ENCODE measurements at regions not wholly inside any gene's neighbourhood (a gene's known extent, or its start where the extent isn't known, plus 50 kb on each side); places are given as distances from the start of the nearest gene placed in this dataset.

DNA sequence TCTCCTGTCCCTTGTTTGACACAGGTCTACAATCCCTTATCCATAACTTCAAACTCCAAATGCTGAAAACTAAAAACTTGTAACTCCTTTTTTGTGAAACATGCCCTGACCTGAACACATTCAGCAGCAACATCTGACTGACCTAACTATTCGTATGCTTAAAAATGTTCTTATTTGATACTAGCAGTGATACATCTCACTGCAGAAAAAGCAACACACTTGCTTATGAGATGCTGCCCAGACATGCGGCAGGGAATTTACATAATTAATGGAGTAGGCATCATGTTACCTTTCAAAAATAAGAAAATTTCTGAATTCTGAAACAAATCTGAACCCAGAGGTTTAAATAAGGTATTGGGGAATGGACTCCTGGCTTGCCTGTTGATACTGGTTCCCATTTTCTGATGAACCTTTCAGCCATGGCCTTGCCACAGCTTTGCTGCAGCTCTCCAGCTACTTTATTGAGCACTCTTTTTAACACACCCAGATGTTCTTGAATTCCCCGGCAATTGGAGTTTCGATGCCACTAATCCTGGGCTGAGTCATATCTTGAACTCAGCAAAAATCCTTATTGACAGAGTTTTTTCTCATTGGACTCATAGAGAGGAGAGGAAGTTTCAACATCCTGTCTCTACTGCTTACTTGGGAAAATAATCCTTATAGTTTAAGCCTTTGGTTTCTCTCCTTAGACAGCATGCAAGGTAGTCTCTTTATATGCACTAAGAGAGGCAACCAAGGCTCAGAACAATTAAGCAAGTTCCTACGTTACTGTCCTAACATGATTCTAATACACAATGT, 296.6 kb upstream of the LMCD1 start:
- ChIA-PET CTCF (ENCODE audit: unreplicated experiment) (no interaction called here), POLR2A (no interaction called here)
- Histone ChIP-seq H2AFZ (ENCODE audit: low read length) (no peak overlapping the region), H3K79me2 (ENCODE audit: insufficient read depth, low read depth, low read length) (no peaks in the 10 kb centered on the region), H3K4me1 (ENCODE audit: insufficient read depth, low read length, poor library complexity, severe bottlenecking) (no peaks in the 10 kb centered on the region), H3K9me2 (ENCODE audit: insufficient read depth, low read length) (no peaks in the 10 kb centered on the region), H3K4me2 (ENCODE audit: low read length) (no peak overlapping the region), H3K9me3 (ENCODE audit: low read length) (no peaks in the 10 kb centered on the region), H3K4me3 (ENCODE audit: low read depth, low read length, poor library complexity, severe bottlenecking) (no peak overlapping the region), H3K36me3 (ENCODE audit: insufficient read depth, low read length) (no peaks in the 10 kb centered on the region), H4K20me1 (ENCODE audit: insufficient read depth, low read length) (no peaks in the 10 kb centered on the region), H3K27ac (ENCODE audit: low read depth, low read length, poor library complexity, severe bottlenecking) (no peak overlapping the region)
- no TSS peak for BruUV-seq (replicated peaks)
- DNase-seq (ENCODE audit: low spot score), result no peak
- intact Hi-C loops (cut with micrococcal nuclease; ENCODE audit: unreplicated experiment), result no loop called here
- no peak for TF ChIP-seq EZH2phosphoT487 (IDR thresholded peaks at IDR 0.05; ENCODE audit: borderline replicate concordance, low read depth, low read length)
- TF ChIP-seq, protein P1, sequence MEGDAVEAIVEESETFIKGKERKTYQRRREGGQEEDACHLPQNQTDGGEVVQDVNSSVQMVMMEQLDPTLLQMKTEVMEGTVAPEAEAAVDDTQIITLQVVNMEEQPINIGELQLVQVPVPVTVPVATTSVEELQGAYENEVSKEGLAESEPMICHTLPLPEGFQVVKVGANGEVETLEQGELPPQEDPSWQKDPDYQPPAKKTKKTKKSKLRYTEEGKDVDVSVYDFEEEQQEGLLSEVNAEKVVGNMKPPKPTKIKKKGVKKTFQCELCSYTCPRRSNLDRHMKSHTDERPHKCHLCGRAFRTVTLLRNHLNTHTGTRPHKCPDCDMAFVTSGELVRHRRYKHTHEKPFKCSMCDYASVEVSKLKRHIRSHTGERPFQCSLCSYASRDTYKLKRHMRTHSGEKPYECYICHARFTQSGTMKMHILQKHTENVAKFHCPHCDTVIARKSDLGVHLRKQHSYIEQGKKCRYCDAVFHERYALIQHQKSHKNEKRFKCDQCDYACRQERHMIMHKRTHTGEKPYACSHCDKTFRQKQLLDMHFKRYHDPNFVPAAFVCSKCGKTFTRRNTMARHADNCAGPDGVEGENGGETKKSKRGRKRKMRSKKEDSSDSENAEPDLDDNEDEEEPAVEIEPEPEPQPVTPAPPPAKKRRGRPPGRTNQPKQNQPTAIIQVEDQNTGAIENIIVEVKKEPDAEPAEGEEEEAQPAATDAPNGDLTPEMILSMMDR (conservative IDR thresholded peaks at IDR 0.05; ENCODE audit: low read length), result no peak

DNA sequence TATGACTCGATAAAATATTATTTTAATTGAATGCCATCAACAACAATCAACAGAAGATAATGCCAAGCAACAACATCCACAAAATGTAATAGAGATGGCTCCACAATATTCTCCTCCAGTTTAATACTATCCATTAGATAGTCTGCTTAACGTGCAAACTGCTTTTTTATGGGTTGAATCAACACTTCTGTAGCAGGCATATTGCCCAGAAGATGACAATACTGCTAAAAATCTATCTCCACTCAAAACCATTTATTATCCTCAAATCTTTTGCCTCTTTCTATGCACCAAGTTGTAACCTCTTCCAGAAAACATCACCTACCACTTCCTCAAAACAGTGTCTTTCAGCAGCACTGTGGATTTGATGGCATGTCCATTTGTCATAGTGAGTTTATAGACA, 295.7 kb upstream of the LMCD1 start:
- H2AFZ ChIP-seq (ENCODE audit: low read length), result no peak overlapping the region
- no peak overlapping the region for H3K4me3 ChIP-seq (ENCODE audit: low read depth, low read length, poor library complexity, severe bottlenecking)
- H3K9me2 ChIP-seq (ENCODE audit: insufficient read depth, low read length), result no peaks in the 10 kb centered on the region
- no TSS peak for BruUV-seq (replicated peaks)
- no peak overlapping the region for H3K4me2 ChIP-seq (ENCODE audit: low read length)
- intact Hi-C loops (cut with micrococcal nuclease; ENCODE audit: unreplicated experiment), result no loop called here
- ChIA-PET POLR2A (no interaction called here), CTCF (ENCODE audit: unreplicated experiment) (no interaction called here)
- no peaks in the 10 kb centered on the region for H3K36me3 ChIP-seq (ENCODE audit: insufficient read depth, low read length)
- H3K9me3 ChIP-seq (ENCODE audit: low read length), result no peaks in the 10 kb centered on the region
- no peaks in the 10 kb centered on the region for H4K20me1 ChIP-seq (ENCODE audit: insufficient read depth, low read length)
- TF ChIP-seq, protein P1 (conservative IDR thresholded peaks at IDR 0.05; ENCODE audit: low read length), result no peak
- TF ChIP-seq EZH2phosphoT487 (IDR thresholded peaks at IDR 0.05; ENCODE audit: borderline replicate concordance, low read depth, low read length), result no peak
- H3K27ac ChIP-seq (ENCODE audit: low read depth, low read length, poor library complexity, severe bottlenecking), result no peak overlapping the region
- no peaks in the 10 kb centered on the region for H3K4me1 ChIP-seq (ENCODE audit: insufficient read depth, low read length, poor library complexity, severe bottlenecking)
- no peaks in the 10 kb centered on the region for H3K79me2 ChIP-seq (ENCODE audit: insufficient read depth, low read depth, low read length)
- DNase-seq (ENCODE audit: low spot score), result no peak

DNA sequence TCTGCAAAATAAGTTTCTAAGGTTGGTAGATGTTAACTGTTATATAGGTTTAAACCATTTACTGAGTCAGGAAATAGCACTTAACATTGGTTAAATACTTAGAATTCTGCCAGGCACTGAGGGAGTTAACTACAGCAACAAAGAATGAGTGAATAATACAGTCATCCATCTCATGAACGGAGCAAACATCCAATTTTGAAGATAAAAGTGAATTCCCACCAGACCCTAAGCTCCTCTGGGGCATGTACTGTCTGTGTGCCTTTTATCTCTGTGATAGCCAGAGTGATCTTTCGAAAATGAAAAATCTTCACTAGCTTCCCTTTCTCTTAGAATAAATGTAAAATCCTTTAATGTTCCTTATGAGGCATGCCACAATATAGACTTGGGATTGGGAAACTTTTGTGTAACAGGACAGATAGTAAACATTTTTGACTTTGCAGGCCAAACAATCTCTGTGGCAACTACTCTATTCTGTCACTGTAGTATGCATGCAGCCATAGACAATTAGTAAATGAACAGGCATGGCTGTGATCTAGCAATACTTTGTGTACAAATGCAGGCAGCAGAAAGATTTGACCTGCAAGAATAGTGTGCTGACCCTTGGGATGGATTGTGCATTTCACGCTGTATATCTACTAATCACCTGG, 294.5 kb upstream of the LMCD1 start:
- CTCF ChIA-PET (ENCODE audit: unreplicated experiment), result no interaction called here
- intact Hi-C loops (cut with micrococcal nuclease; ENCODE audit: unreplicated experiment), result no loop called here
- POLR2A ChIA-PET, result interaction anchor here (0.6 kb wide), 1 partner anchor 14 kb away, joined by 3 read pairs; no protein-coding TSS in a partner anchor

More for the DNA sequence above, 294.5 kb upstream of the LMCD1 start:
- no peaks in the 10 kb centered on the region for H3K79me2 ChIP-seq (ENCODE audit: insufficient read depth, low read depth, low read length)
- no peaks in the 10 kb centered on the region for H3K4me1 ChIP-seq (ENCODE audit: insufficient read depth, low read length, poor library complexity, severe bottlenecking)
- H3K9me2 ChIP-seq (ENCODE audit: insufficient read depth, low read length), result no peaks in the 10 kb centered on the region
- no peaks in the 10 kb centered on the region for H3K36me3 ChIP-seq (ENCODE audit: insufficient read depth, low read length)
- no peak overlapping the region for H3K4me3 ChIP-seq (ENCODE audit: low read depth, low read length, poor library complexity, severe bottlenecking)
- no peak overlapping the region for H3K4me2 ChIP-seq (ENCODE audit: low read length)
- no TSS peak for BruUV-seq (replicated peaks)
- no peak overlapping the region for H2AFZ ChIP-seq (ENCODE audit: low read length)
- no peaks in the 10 kb centered on the region for H3K9me3 ChIP-seq (ENCODE audit: low read length)
- TF ChIP-seq, protein P1 (conservative IDR thresholded peaks at IDR 0.05; ENCODE audit: low read length), result no peak
- TF ChIP-seq EZH2phosphoT487 (IDR thresholded peaks at IDR 0.05; ENCODE audit: borderline replicate concordance, low read depth, low read length), result no peak
- H4K20me1 ChIP-seq (ENCODE audit: insufficient read depth, low read length), result no peaks in the 10 kb centered on the region
- no peak for DNase-seq (ENCODE audit: low spot score)
- H3K27ac ChIP-seq (ENCODE audit: low read depth, low read length, poor library complexity, severe bottlenecking), result no peak overlapping the region

All from OCI-LY7 (cell line).